GM23338 (cell line): ENCODE measurements at regions not wholly inside any gene's neighbourhood (a gene's known extent, or its start where the extent isn't known, plus 50 kb on each side); places are given as distances from the start of the nearest gene placed in this dataset.

Experiments
- ATAC-seq: fragments of 200-7000 bp; cut with Tn5 transposase; 3 replicates; pipeline ENCODE4 v1.9.1; 2020
- DNase-seq: peaks from one replicate; pipeline ENCODE4 v3.0.0-alpha.2; 2015; ENCODE audit warnings: low spot score
- H2AFZ ChIP-seq: fragments of 200-600 bp; sonication (generic); 2 replicates; pipeline ENCODE4 v1.8.0; 2016; ENCODE audit warnings: antibody characterized with exemption, mild to moderate bottlenecking, moderate library complexity
- H3F3A ChIP-seq: fragments of 200-600 bp; sonication (generic); replicated peaks from 2 replicates; pipeline ENCODE4 v1.8.0; 2017; ENCODE audit warnings: antibody characterized with exemption, mixed run types, low read depth
- H3K27ac ChIP-seq: fragments of 200-600 bp; sonication (generic); 2 replicates; pipeline ENCODE4 v1.6.1; 2016; ENCODE audit warnings: low read depth
- H3K27me3 ChIP-seq: fragments of 200-600 bp; sonication (generic); 2 replicates; pipeline ENCODE4 v1.8.0; 2016; ENCODE audit warnings: mild to moderate bottlenecking, mixed run types, moderate library complexity; ENCODE audit not compliant: insufficient read depth
- H3K36me3 ChIP-seq: fragments of 200-600 bp; sonication (generic); 2 replicates; pipeline ENCODE4 v1.8.0; 2016; ENCODE audit warnings: mild to moderate bottlenecking; ENCODE audit not compliant: insufficient read depth
- H3K4me1 ChIP-seq: fragments of 200-600 bp; sonication (generic); 2 replicates; pipeline ENCODE4 v1.8.0; 2016; ENCODE audit warnings: mild to moderate bottlenecking, moderate library complexity; ENCODE audit not compliant: insufficient read depth
- H3K4me2 ChIP-seq: fragments of 200-600 bp; sonication (generic); 2 replicates; pipeline ENCODE4 v1.7.1; 2017; ENCODE audit warnings: mixed run types
- H3K4me3 ChIP-seq: fragments of 200-600 bp; sonication (generic); 2 replicates; pipeline ENCODE4 v1.6.1; 2016; ENCODE audit warnings: mixed run types
- H3K79me2 ChIP-seq: fragments of 200-600 bp; sonication (generic); replicated peaks from 2 replicates; pipeline ENCODE4 v1.8.0; 2017; ENCODE audit warnings: mild to moderate bottlenecking; ENCODE audit not compliant: insufficient read depth
- H3K9me2 ChIP-seq: fragments of 200-600 bp; sonication (generic); 2 replicates; pipeline ENCODE4 v1.8.0; 2017; ENCODE audit not compliant: insufficient read depth
- H4K20me1 ChIP-seq: fragments of 200-600 bp; sonication (generic); replicated peaks from 2 replicates; pipeline ENCODE4 v1.8.0; 2017; ENCODE audit warnings: mild to moderate bottlenecking; ENCODE audit not compliant: insufficient read depth
- H3K27ac Mint-ChIP-seq: 2 replicates; pipeline ENCODE4 v1.8.0; 2020; ENCODE audit warnings: inconsistent platforms, mild to moderate bottlenecking, moderate library complexity, mixed read lengths
- H3K27me3 Mint-ChIP-seq: 3 replicates; pipeline ENCODE4 v1.8.0; 2022; ENCODE audit warnings: low read depth, mild to moderate bottlenecking, moderate library complexity, mixed read lengths, inconsistent platforms; ENCODE audit not compliant: insufficient read depth, poor library complexity
- H3K36me3 Mint-ChIP-seq: 3 replicates; pipeline ENCODE4 v1.8.0; 2021; ENCODE audit warnings: low read depth, mild to moderate bottlenecking, inconsistent platforms, moderate library complexity, mixed read lengths
- H3K4me1 Mint-ChIP-seq: 3 replicates; pipeline ENCODE4 v1.8.0; 2020; ENCODE audit warnings: mild to moderate bottlenecking, inconsistent platforms, mixed read lengths
- H3K4me3 Mint-ChIP-seq: 3 replicates; pipeline ENCODE4 v1.8.0; 2021; ENCODE audit warnings: moderate library complexity, mild to moderate bottlenecking, inconsistent platforms, mixed read lengths
- H3K9me3 Mint-ChIP-seq: 3 replicates; pipeline ENCODE4 v1.8.0; 2020; ENCODE audit warnings: moderate library complexity, mild to moderate bottlenecking, inconsistent platforms, mixed read lengths
- CREB1 ChIP-seq: fragments of 250-450 bp; sonication (Bioruptor Pico); IDR thresholded peaks from 2 replicates; pipeline ENCODE4 v1.5.0; 2020; ENCODE audit warnings: low read depth, mild to moderate bottlenecking, moderate library complexity
- CTCF ChIP-seq, 2 experiments: fragments of 200-600 bp in 1 of 2; sonication (generic) in 1 of 2; conservative IDR thresholded peaks; 2 replicates each; pipeline versions ENCODE4 v1.5.1 to v1.6.1; 2016 to 2017; ENCODE audit warnings: antibody characterized with exemption in 2 of 2, low read depth in 2 of 2, mild to moderate bottlenecking in 2 of 2, moderate library complexity in 1 of 2
- ETS1 ChIP-seq: IDR thresholded peaks from 2 replicates; pipeline ENCODE4 v1.6.1; 2016; ENCODE audit warnings: antibody characterized with exemption
- JUNB ChIP-seq: IDR thresholded peaks from one replicate; pipeline ENCODE4 v1.6.1; 2016; ENCODE audit warnings: antibody characterized with exemption; ENCODE audit not compliant: unreplicated experiment
- NANOG ChIP-seq: IDR thresholded peaks from 2 replicates; pipeline ENCODE4 v1.6.1; 2016; ENCODE audit warnings: antibody characterized with exemption, borderline replicate concordance
- REST ChIP-seq: IDR thresholded peaks from one replicate; pipeline ENCODE4 v1.6.1; 2018; ENCODE audit warnings: antibody characterized with exemption; ENCODE audit not compliant: unreplicated experiment
- ZNF114 ChIP-seq: fragments of 250-450 bp; sonication (Bioruptor Pico); IDR thresholded peaks from 2 replicates; pipeline ENCODE4 v1.5.0; 2020; ENCODE audit warnings: mild to moderate bottlenecking, moderate library complexity
- ZNF462 ChIP-seq: fragments of 250-450 bp; sonication (Bioruptor Pico); IDR thresholded peaks from 2 replicates; pipeline ENCODE4 v1.5.0; 2020; ENCODE audit warnings: mild to moderate bottlenecking, moderate library complexity

GRCh38 chr18:22046473-22046872 lies 122.9 kb upstream of the GATA6 start (continued):
- no peak for TF ChIP-seq JUNB
- TF ChIP-seq CTCF (conservative IDR thresholded peaks at IDR 0.05; ENCODE audit: low read depth in 2 of 2) = no peak
- TF ChIP-seq ETS1 = no peak

- H3K27me3 Mint-ChIP-seq = no peaks in the 10 kb centered on the region
- TF ChIP-seq ZNF114 (CRISPR knock-in tag) (no peak), REST (no peak), NANOG (no peak), CREB1 (no peak), JUNB (no peak), ZNF462 (CRISPR knock-in tag) (no peak), ETS1 (no peak)
- DNase-seq (no peak), ATAC-seq (no peak)
- Histone ChIP-seq H3K27me3 (no peaks in the 10 kb centered on the region), H4K20me1 (no peaks in the 10 kb centered on the region), H3K27ac (no peak overlapping the region), H2AFZ (no peak overlapping the region), H3K9me2 (no peaks in the 10 kb centered on the region), H3F3A (no peaks in the 10 kb centered on the region), H3K36me3 (no peaks in the 10 kb centered on the region), H3K79me2 (no peaks in the 10 kb centered on the region), H3K4me2 (no peak overlapping the region), H3K4me3 (no peak overlapping the region), H3K4me1 (peaks cover 6% of the 10 kb centered on the region; the same call in 1 of the 2 replicates)
- no peak overlapping the region for H3K4me3 Mint-ChIP-seq
- peaks cover 12% of the 10 kb centered on the region; the same call in 2 of the 3 replicates for H3K4me1 Mint-ChIP-seq
- no peaks in the 10 kb centered on the region for H3K36me3 Mint-ChIP-seq
- no peaks in the 10 kb centered on the region for H3K9me3 Mint-ChIP-seq
- no peak overlapping the region for H3K27ac Mint-ChIP-seq
These were observed 121.9 kb upstream of the GATA6 start for GRCh38 chr18:22047485-22047884.
